K562 (cell line): ENCODE measurements at regions not wholly inside any gene's neighbourhood (a gene's known extent, or its start where the extent isn't known, plus 50 kb on each side); places are given as distances from the start of the nearest gene placed in this dataset.

ENCODE experiments used
- ATAC-seq: fragments of 200-7000 bp; cut with Tn5 transposase; 3 replicates; pipeline ENCODE4 v1.9.1; 2020; ENCODE audit warnings: moderate library complexity
- BruUV-seq: library from RNA; stranded (reverse); fragments of 400-500 nt; replicated peaks from 2 replicates; lab custom pipeline; 2021; lab: Mats Ljungman, UMichigan
- CTCF ChIA-PET: fragments of 300-600 bp; formaldehyde crosslinking; extraction: SDS; loops from one replicate; lab custom pipeline; 2021; ENCODE audit warnings: low intra/inter-chr PET ratio; lab: Yijun Ruan, JAX
- POLR2A ChIA-PET: fragments of 300-600, 350-650 bp; sonication (Branson Sonifier 250); formaldehyde crosslinking; extraction: SDS; loops from one replicate; lab custom pipeline; 2021; ENCODE audit warnings: antibody characterized with exemption, inconsistent platforms; lab: Yijun Ruan, JAX
- DNase-seq, 4 experiments: peaks; one replicate each; pipeline versions ENCODE4 v3.0.0 to v3.0.0-alpha.2; 2011 to 2018; ENCODE audit warnings: low spot score in 3 of 4, mixed read lengths in 3 of 4; ENCODE audit errors: extremely low read depth in 1 of 4
- FAIRE-seq: peaks from 2 replicates; lab custom pipeline; 2011; peaks lifted over from hg19 to GRCh38; lab: Jason Lieb, UNC
- H2AFZ ChIP-seq: 2 replicates; pipeline ENCODE4 v1.6.0; 2011; ENCODE audit warnings: low read depth, low read length, control low read depth, inconsistent platforms
- H3K27ac ChIP-seq: fragments of 200-600 bp; 3 replicates; pipeline ENCODE4 v1.8.0; 2011; ENCODE audit warnings: low read depth, mild to moderate bottlenecking, control low read depth, inconsistent platforms, low read length, moderate library complexity, mixed read lengths; ENCODE audit errors: extremely low read depth
- H3K27me3 ChIP-seq, 2 experiments: fragments of 300-600 bp in 1 of 2; 2 replicates in 1 of 2; 3 replicates in 1 of 2; pipeline versions ENCODE4 v1.6.0 to v1.8.0; 2011; ENCODE audit warnings: inconsistent platforms in 2 of 2, low read length in 2 of 2, mild to moderate bottlenecking in 1 of 2, mixed read lengths in 1 of 2, moderate library complexity in 1 of 2; ENCODE audit not compliant: control insufficient read depth in 2 of 2, insufficient read depth in 2 of 2
- H3K36me3 ChIP-seq: fragments of 300-600 bp; 3 replicates; pipeline ENCODE4 v1.8.0; 2011; ENCODE audit warnings: mild to moderate bottlenecking, low read length, inconsistent platforms; ENCODE audit not compliant: control insufficient read depth, insufficient read depth
- H3K4me1 ChIP-seq, 2 experiments: fragments of 200-600 bp in 1 of 2; replicated peaks in 1 of 2; 2 replicates in 1 of 2; 3 replicates in 1 of 2; pipeline versions ENCODE4 v1.5.1 to v1.8.0; 2011; ENCODE audit warnings: inconsistent platforms in 2 of 2, low read length in 2 of 2, mild to moderate bottlenecking in 1 of 2, mixed read lengths in 1 of 2, moderate library complexity in 1 of 2; ENCODE audit not compliant: control insufficient read depth in 2 of 2, insufficient read depth in 2 of 2
- H3K4me2 ChIP-seq: 2 replicates; pipeline ENCODE4 v1.6.1; 2011; ENCODE audit warnings: low read length, control low read depth, inconsistent platforms, mixed read lengths; ENCODE audit not compliant: insufficient read depth
- H3K4me3 ChIP-seq: fragments of 200-600 bp; sonication (generic), shearing (Covaris generic); 2 replicates; pipeline ENCODE4 v1.5.1; 2016; ENCODE audit warnings: control low read depth, inconsistent platforms
- H3K79me2 ChIP-seq: fragments of 200-600 bp; 3 replicates; pipeline ENCODE4 v1.8.0; 2011; ENCODE audit warnings: low read length, inconsistent platforms; ENCODE audit not compliant: control insufficient read depth, insufficient read depth
- H3K9ac ChIP-seq, 2 experiments: 2 replicates each; pipeline versions ENCODE4 v1.6.0 to v1.6.1; 2011; ENCODE audit warnings: low read depth in 2 of 2, low read length in 2 of 2, control low read depth in 1 of 2, inconsistent platforms in 1 of 2, mild to moderate bottlenecking in 1 of 2, mixed read lengths in 1 of 2; ENCODE audit not compliant: insufficient read depth in 1 of 2
- H3K9me1 ChIP-seq: one replicate; pipeline ENCODE4 v1.6.0; 2011; ENCODE audit warnings: inconsistent platforms, mild to moderate bottlenecking, low read length, moderate library complexity; ENCODE audit not compliant: control insufficient read depth, insufficient read depth
- H3K9me3 ChIP-seq: replicated peaks from 2 replicates; pipeline ENCODE4 v1.5.1; 2011; ENCODE audit warnings: low read depth, low read length, inconsistent platforms; ENCODE audit not compliant: control insufficient read depth, insufficient read depth
- H4K20me1 ChIP-seq: replicated peaks from 2 replicates; pipeline ENCODE4 v1.6.1; 2011; ENCODE audit warnings: low read length, inconsistent platforms, mixed read lengths; ENCODE audit not compliant: control insufficient read depth, insufficient read depth
- DNMT1 ChIP-seq: fragments of 450-650 bp; IDR thresholded peaks from 2 replicates; pipeline ENCODE4 v1.6.1; 2016; ENCODE audit warnings: antibody characterized with exemption, mild to moderate bottlenecking
- KAT8 ChIP-seq: fragments of 450-650 bp; IDR thresholded peaks from 2 replicates; pipeline ENCODE4 v1.6.1; 2016; ENCODE audit warnings: low read depth, mild to moderate bottlenecking
- KLF16 ChIP-seq: IDR thresholded peaks from 2 replicates; pipeline ENCODE4 v1.6.1; 2016; ENCODE audit warnings: antibody characterized with exemption
- NR4A1 ChIP-seq, 2 experiments: fragments of 250-450 bp in 1 of 2; fragments of 450-650 bp in 1 of 2; sonication (Bioruptor Pico) in 1 of 2; IDR thresholded peaks; 2 replicates each; pipeline versions ENCODE4 v1.4.0 to v1.6.1; 2016 to 2020; ENCODE audit warnings: mild to moderate bottlenecking in 2 of 2, missing compliant biosample characterization in 1 of 2, missing genetic modification characterization in 1 of 2, moderate library complexity in 1 of 2
- PKNOX1 ChIP-seq: fragments of 450-650 bp; IDR thresholded peaks from 2 replicates; pipeline ENCODE4 v1.6.1; 2016
- SAFB ChIP-seq: fragments of 200-400 bp; formaldehyde crosslinking; IDR thresholded peaks from 2 replicates; pipeline ENCODE4 v1.6.1; 2017; ENCODE audit warnings: low read depth, low read length, borderline replicate concordance
- SOX6 ChIP-seq: fragments of 450-650 bp; IDR thresholded peaks from 2 replicates; pipeline ENCODE4 v1.6.1; 2014; ENCODE audit warnings: mild to moderate bottlenecking
- TAF1 ChIP-seq: IDR thresholded peaks from 2 replicates; pipeline ENCODE4 v1.6.1; 2011; ENCODE audit warnings: mild to moderate bottlenecking, low read length, moderate library complexity; ENCODE audit not compliant: insufficient read depth, control insufficient read depth, severe bottlenecking; ENCODE audit errors: extremely low read depth
- TCF15 ChIP-seq: fragments of 250-450 bp; sonication (Bioruptor Pico); IDR thresholded peaks from 2 replicates; pipeline ENCODE4 v1.8.0; 2022; ENCODE audit warnings: moderate library complexity, mild to moderate bottlenecking, inconsistent platforms
- TOE1 ChIP-seq, 2 experiments: fragments of 450-650 bp in 1 of 2; sonication (generic) in 1 of 2; formaldehyde crosslinking in 1 of 2; IDR thresholded peaks; 2 replicates each; pipeline versions ENCODE4 v1.7.1 to v1.8.0; 2016 to 2022; ENCODE audit warnings: borderline replicate concordance in 2 of 2, mild to moderate bottlenecking in 2 of 2, antibody characterized with exemption in 1 of 2, inconsistent platforms in 1 of 2, low read depth in 1 of 2, missing genetic modification reagents in 1 of 2, moderate library complexity in 1 of 2
- XRCC3 ChIP-seq: fragments of 450-650 bp; IDR thresholded peaks from 2 replicates; pipeline ENCODE4 v1.6.1; 2017; ENCODE audit warnings: mild to moderate bottlenecking, moderate library complexity
- ZBTB43 ChIP-seq: sonication (generic); formaldehyde crosslinking; IDR thresholded peaks from 2 replicates; pipeline ENCODE4 v1.8.0; 2023; ENCODE audit warnings: mild to moderate bottlenecking, missing genetic modification reagents
- ZFP30 ChIP-seq: fragments of 250-450 bp; sonication (Bioruptor Pico); IDR thresholded peaks from 2 replicates; pipeline ENCODE4 v1.8.0; 2022; ENCODE audit warnings: moderate library complexity, mild to moderate bottlenecking, inconsistent platforms, borderline replicate concordance
- ZNF165 ChIP-seq: fragments of 250-450 bp; sonication (Bioruptor Pico); IDR thresholded peaks from 2 replicates; pipeline ENCODE4 v1.4.0; 2020; ENCODE audit warnings: borderline replicate concordance
- ZNF695 ChIP-seq: fragments of 450-650 bp; formaldehyde crosslinking; IDR thresholded peaks from 2 replicates; pipeline ENCODE4 v1.4.0; 2020; ENCODE audit warnings: mild to moderate bottlenecking, moderate library complexity
- ZNF696 ChIP-seq: fragments of 250-450 bp; sonication (Bioruptor Pico); conservative IDR thresholded peaks from 2 replicates; pipeline ENCODE4 v1.4.0; 2020; ENCODE audit warnings: mild to moderate bottlenecking, moderate library complexity
- WGBS: fragments of 100-300 bp; shearing (Covaris generic); methylation state at CpG from one replicate; pipeline ENCODE4 v1.1.6; 2016; ENCODE audit warnings: low coverage, mixed read lengths; ENCODE audit not compliant: insufficient coverage; ENCODE audit errors: missing lambda C conversion rate; 5-methylcytosine and 5-hydroxymethylcytosine counted together
- in situ Hi-C: fragments of 300-500 bp; cut with MboI; formaldehyde crosslinking; loops from 4 replicates; pipeline ENCODE4 v1.15.0; 2018; ENCODE audit warnings: inconsistent platforms, mixed read lengths
- intact Hi-C: fragments of 100-400 bp; cut with micrococcal nuclease; formaldehyde crosslinking; loops from 2 replicates; pipeline ENCODE4 v1.14.2; 2022

- H3K9me1 ChIP-seq = no peaks in the 10 kb centered on the region
- BruUV-seq = no TSS peak
- TF ChIP-seq SAFB (no peak), TOE1 (IDR thresholded peaks at IDR 0.05; ENCODE audit: borderline replicate concordance) (no peak), TOE1 (CRISPR knock-in tag; IDR thresholded peaks at IDR 0.05; ENCODE audit: borderline replicate concordance, low read depth) (no peak), ZBTB43 (CRISPR knock-in tag) (no peak), XRCC3 (no peak), PKNOX1 (no peak), SOX6 (no peak), NR4A1 (CRISPR knock-in tag; IDR thresholded peaks at IDR 0.05) (no peak), NR4A1 (tag; IDR thresholded peaks at IDR 0.05) (no peak), ZNF696 (CRISPR knock-in tag) (no peak), DNMT1 (no peak), TCF15 (no peak), KAT8 (no peak), ZNF165 (no peak), ZFP30 (CRISPR knock-in tag) (no peak), KLF16 (no peak), ZNF695 (no peak), TAF1 (no peak)
- in situ Hi-C loops = no loop called here
- no peaks in the 10 kb centered on the region for H3K36me3 ChIP-seq
- WGBS = 0% methylated on average over 4 of the region's 4 CpGs
- no peak for FAIRE-seq
- H3K4me2 ChIP-seq = no peak overlapping the region
- POLR2A ChIA-PET = no interaction called here
- H2AFZ ChIP-seq = no peak overlapping the region
- no peaks in the 10 kb centered on the region for H3K79me2 ChIP-seq
- no peak overlapping the region for H3K4me3 ChIP-seq
- no peak for ATAC-seq
- H3K9ac ChIP-seq = no peak overlapping the region
- intact Hi-C loops = no loop called here
- no peaks in the 10 kb centered on the region for H3K27me3 ChIP-seq
- H3K27ac ChIP-seq = no peak overlapping the region
- no peaks in the 10 kb centered on the region for H3K9me3 ChIP-seq
- no peaks in the 10 kb centered on the region for H4K20me1 ChIP-seq
- no peak for DNase-seq
- no peaks in the 10 kb centered on the region for H3K4me1 ChIP-seq
- CTCF ChIA-PET = no interaction called here
Observed at GRCh38 chr4:28505064-28505463, 1644.4 kb downstream of the STIM2 start.
